ENCODE measurements at regions not wholly inside any gene's neighbourhood (a gene's known extent, or its start where the extent isn't known, plus 50 kb on each side); places are given as distances from the start of the nearest gene placed in this dataset.

DNA sequence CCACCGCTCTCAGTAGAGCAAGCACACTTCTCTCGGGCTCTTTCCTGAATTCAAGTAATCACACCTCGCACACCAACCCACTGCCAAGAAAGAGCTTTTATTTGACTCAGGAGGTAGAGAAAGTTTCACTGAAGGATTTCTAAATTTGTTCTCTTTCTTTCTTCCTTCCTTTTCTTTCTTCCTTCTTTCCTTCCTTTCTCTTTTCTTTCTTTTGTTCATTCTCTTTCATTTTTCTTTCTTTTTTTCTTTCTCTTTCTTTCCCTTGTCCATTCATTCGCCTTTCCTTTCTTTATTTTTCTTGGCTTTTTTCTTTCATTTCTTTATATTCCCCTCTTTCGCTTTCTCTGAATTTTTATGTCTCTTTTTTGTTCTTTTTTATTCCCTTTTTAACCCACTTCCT lies 300.1 kb downstream of the ENC1 start:
- WGBS, 2 experiments = 91 to 95% methylated on average over 5 of the region's 5 CpGs
- no peaks in the 10 kb centered on the region for H3K9me3 ChIP-seq (ENCODE audit: control insufficient read depth, low read length)
- H3K27me3 ChIP-seq (ENCODE audit: control insufficient read depth, insufficient read depth, low read length, poor library complexity, severe bottlenecking) = no peaks in the 10 kb centered on the region
- no peak overlapping the region for H3K4me3 ChIP-seq (ENCODE audit: insufficient read depth, low read depth, low read length)
- no peaks in the 10 kb centered on the region for H3K4me1 ChIP-seq (ENCODE audit: control insufficient read depth, insufficient read depth, low read length)
- no peaks in the 10 kb centered on the region for H3K36me3 ChIP-seq (ENCODE audit: control insufficient read depth, insufficient read depth, low read length)
- H3K27ac ChIP-seq (ENCODE audit: insufficient read depth, low read depth, low read length, poor library complexity, severe bottlenecking) = no peak overlapping the region

- H3K9me3 ChIP-seq (ENCODE audit: control insufficient read depth, low read length) = no peaks in the 10 kb centered on the region
- no peak overlapping the region for H3K27ac ChIP-seq (ENCODE audit: insufficient read depth, low read depth, low read length, poor library complexity, severe bottlenecking)
- WGBS, 2 experiments = 75 to 100% methylated on average over 1 of the region's 1 CpG
- no peak overlapping the region for H3K4me3 ChIP-seq (ENCODE audit: insufficient read depth, low read depth, low read length)
- H3K27me3 ChIP-seq (ENCODE audit: control insufficient read depth, insufficient read depth, low read length, poor library complexity, severe bottlenecking) = no peaks in the 10 kb centered on the region
- no peaks in the 10 kb centered on the region for H3K36me3 ChIP-seq (ENCODE audit: control insufficient read depth, insufficient read depth, low read length)
- no peaks in the 10 kb centered on the region for H3K4me1 ChIP-seq (ENCODE audit: control insufficient read depth, insufficient read depth, low read length)
These were observed 302.6 kb downstream of the ENC1 start for GRCh38 chr5:74337984-74338310.

DNA sequence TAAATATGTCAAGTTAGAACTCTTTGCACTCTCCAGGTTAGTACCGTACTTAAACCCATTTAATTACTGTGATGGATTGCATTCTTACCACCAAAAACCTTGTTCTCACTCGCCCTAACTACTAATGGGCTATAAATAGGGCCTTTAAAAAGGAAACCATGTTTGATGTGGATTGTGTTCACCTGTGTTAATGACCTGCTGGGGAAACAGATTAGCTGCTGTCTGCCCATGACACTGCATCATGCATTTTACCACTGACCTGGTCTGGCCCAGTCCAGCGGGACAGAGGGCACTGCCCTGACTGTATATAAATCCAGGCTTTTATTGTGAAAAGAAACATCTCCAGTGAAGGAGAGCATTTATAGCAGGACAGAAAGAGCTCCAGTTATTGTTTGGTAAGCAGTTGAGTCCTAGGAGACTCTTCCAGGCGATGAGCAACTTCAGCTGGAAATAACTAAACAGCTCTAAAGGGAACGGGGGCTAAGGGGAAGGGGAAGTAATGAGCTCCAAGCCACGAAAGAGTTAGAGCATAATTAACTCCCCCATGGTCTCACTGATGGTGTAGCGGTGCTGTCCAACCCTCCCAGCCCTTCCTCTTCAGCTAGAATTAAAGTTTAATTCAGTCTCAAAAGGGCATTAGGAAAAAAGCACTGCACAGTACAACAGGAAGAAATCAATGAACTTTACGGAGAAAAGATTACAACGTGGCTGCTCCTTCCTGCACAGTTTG lies 303.1 kb downstream of the ENC1 start:
- no peaks in the 10 kb centered on the region for H3K36me3 ChIP-seq (ENCODE audit: control insufficient read depth, insufficient read depth, low read length)
- H3K4me1 ChIP-seq (ENCODE audit: control insufficient read depth, insufficient read depth, low read length) = no peaks in the 10 kb centered on the region
- no peak overlapping the region for H3K27ac ChIP-seq (ENCODE audit: insufficient read depth, low read depth, low read length, poor library complexity, severe bottlenecking)
- no peaks in the 10 kb centered on the region for H3K9me3 ChIP-seq (ENCODE audit: control insufficient read depth, low read length)
- no peaks in the 10 kb centered on the region for H3K27me3 ChIP-seq (ENCODE audit: control insufficient read depth, insufficient read depth, low read length, poor library complexity, severe bottlenecking)
- WGBS, 2 experiments = 83 to 89% methylated on average over 9 of the region's 9 CpGs
- no peak overlapping the region for H3K4me3 ChIP-seq (ENCODE audit: insufficient read depth, low read depth, low read length)

GRCh38 chr5:74336297-74336696 lies 304.2 kb downstream of the ENC1 start:
- no peak overlapping the region for H3K4me3 ChIP-seq (ENCODE audit: insufficient read depth, low read depth, low read length)
- no peaks in the 10 kb centered on the region for H3K27me3 ChIP-seq (ENCODE audit: control insufficient read depth, insufficient read depth, low read length, poor library complexity, severe bottlenecking)
- no peaks in the 10 kb centered on the region for H3K9me3 ChIP-seq (ENCODE audit: control insufficient read depth, low read length)
- H3K27ac ChIP-seq (ENCODE audit: insufficient read depth, low read depth, low read length, poor library complexity, severe bottlenecking) = no peak overlapping the region
- 84 to 91% methylated on average over 7 of the region's 7 CpGs for WGBS, 2 experiments
- H3K4me1 ChIP-seq (ENCODE audit: control insufficient read depth, insufficient read depth, low read length) = no peaks in the 10 kb centered on the region
- H3K36me3 ChIP-seq (ENCODE audit: control insufficient read depth, insufficient read depth, low read length) = no peaks in the 10 kb centered on the region

DNA sequence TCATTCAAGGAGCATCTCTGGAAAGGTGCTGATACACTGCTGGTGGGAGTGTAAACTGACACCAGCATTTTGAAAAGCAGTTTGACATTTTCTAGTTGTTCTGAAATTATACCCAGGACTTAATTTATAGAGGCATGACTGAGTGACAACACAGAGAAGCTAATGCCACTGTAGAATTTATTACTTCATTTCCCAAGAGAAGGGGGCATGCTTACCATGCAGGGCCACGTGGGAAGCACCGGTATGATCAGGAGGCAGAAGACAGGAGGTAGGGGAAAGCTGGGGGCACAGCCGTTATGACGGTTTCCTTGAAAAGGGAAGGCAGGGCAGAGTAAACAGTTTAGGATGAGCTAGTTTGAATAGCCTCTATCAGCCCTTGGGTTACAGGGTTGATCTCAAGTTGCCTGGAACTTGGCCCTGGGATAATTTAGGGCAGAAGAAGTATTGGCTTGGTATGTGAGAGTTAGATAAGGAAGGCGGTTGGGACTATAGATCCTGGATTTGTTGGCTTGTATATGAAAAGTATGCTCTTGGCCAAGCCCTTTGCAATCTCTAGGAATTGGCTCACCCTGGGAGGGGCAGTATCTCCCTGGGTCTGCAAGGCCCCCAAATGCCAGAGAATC lies 305.7 kb downstream of the ENC1 start:
- no peak overlapping the region for H3K4me3 ChIP-seq (ENCODE audit: insufficient read depth, low read depth, low read length)
- WGBS, 2 experiments = 91 to 94% methylated on average over 5 of the region's 5 CpGs
- no peaks in the 10 kb centered on the region for H3K9me3 ChIP-seq (ENCODE audit: control insufficient read depth, low read length)
- no peaks in the 10 kb centered on the region for H3K36me3 ChIP-seq (ENCODE audit: control insufficient read depth, insufficient read depth, low read length)
- no peak overlapping the region for H3K27ac ChIP-seq (ENCODE audit: insufficient read depth, low read depth, low read length, poor library complexity, severe bottlenecking)
- no peaks in the 10 kb centered on the region for H3K27me3 ChIP-seq (ENCODE audit: control insufficient read depth, insufficient read depth, low read length, poor library complexity, severe bottlenecking)
- H3K4me1 ChIP-seq (ENCODE audit: control insufficient read depth, insufficient read depth, low read length) = no peaks in the 10 kb centered on the region

- Histone ChIP-seq H3K4me3 (ENCODE audit: insufficient read depth, low read depth, low read length) (no peak overlapping the region), H3K27me3 (ENCODE audit: control insufficient read depth, insufficient read depth, low read length, poor library complexity, severe bottlenecking) (no peaks in the 10 kb centered on the region), H3K27ac (ENCODE audit: insufficient read depth, low read depth, low read length, poor library complexity, severe bottlenecking) (no peak overlapping the region), H3K4me1 (ENCODE audit: control insufficient read depth, insufficient read depth, low read length) (no peaks in the 10 kb centered on the region), H3K36me3 (ENCODE audit: control insufficient read depth, insufficient read depth, low read length) (no peaks in the 10 kb centered on the region), H3K9me3 (ENCODE audit: control insufficient read depth, low read length) (no peaks in the 10 kb centered on the region)
- WGBS, 2 experiments = 80 to 84% methylated on average over 4 of the region's 4 CpGs
These were observed 306.3 kb downstream of the ENC1 start for GRCh38 chr5:74334062-74334761.

GRCh38 chr5:74333430-74333829 lies 307.1 kb downstream of the ENC1 start:
- no peaks in the 10 kb centered on the region for H3K4me1 ChIP-seq (ENCODE audit: control insufficient read depth, insufficient read depth, low read length)
- H3K36me3 ChIP-seq (ENCODE audit: control insufficient read depth, insufficient read depth, low read length) = no peaks in the 10 kb centered on the region
- H3K9me3 ChIP-seq (ENCODE audit: control insufficient read depth, low read length) = no peaks in the 10 kb centered on the region

DNA sequence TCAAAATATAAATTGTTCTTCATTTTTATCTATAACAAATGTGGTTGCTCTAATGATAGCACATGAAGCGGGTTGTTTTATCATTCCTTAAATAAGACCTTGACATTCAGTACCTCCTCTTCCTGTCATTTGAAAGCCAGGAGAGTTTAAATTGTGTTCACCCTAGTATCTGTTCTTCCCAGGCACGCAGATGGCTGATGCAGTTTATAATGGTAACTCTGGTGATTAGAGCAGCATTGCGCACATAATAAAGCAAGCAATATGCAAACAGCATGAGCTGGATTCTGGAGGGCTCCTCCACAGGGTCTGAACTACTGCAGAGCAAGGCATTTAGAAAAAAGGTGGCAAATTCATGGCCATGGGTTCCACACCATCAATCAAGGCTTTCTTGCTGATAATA lies 307.8 kb downstream of the ENC1 start:
- H3K36me3 ChIP-seq (ENCODE audit: control insufficient read depth, insufficient read depth, low read length) = no peaks in the 10 kb centered on the region
- WGBS, 2 experiments = 93% methylated on average over 3 of the region's 3 CpGs

More at GRCh38 chr5:74333430-74333829, 307.1 kb downstream of the ENC1 start:
- Histone ChIP-seq H3K4me3 (ENCODE audit: insufficient read depth, low read depth, low read length) (no peak overlapping the region), H3K27me3 (ENCODE audit: control insufficient read depth, insufficient read depth, low read length, poor library complexity, severe bottlenecking) (no peaks in the 10 kb centered on the region), H3K27ac (ENCODE audit: insufficient read depth, low read depth, low read length, poor library complexity, severe bottlenecking) (no peak overlapping the region)

GRCh38 chr5:74332006-74332405 lies 308.5 kb downstream of the ENC1 start:
- Histone ChIP-seq H3K27ac (ENCODE audit: insufficient read depth, low read depth, low read length, poor library complexity, severe bottlenecking) (no peak overlapping the region), H3K9me3 (ENCODE audit: control insufficient read depth, low read length) (no peaks in the 10 kb centered on the region), H3K4me3 (ENCODE audit: insufficient read depth, low read depth, low read length) (no peak overlapping the region), H3K36me3 (ENCODE audit: control insufficient read depth, insufficient read depth, low read length) (no peaks in the 10 kb centered on the region), H3K27me3 (ENCODE audit: control insufficient read depth, insufficient read depth, low read length, poor library complexity, severe bottlenecking) (no peaks in the 10 kb centered on the region), H3K4me1 (ENCODE audit: control insufficient read depth, insufficient read depth, low read length) (no peaks in the 10 kb centered on the region)
- WGBS, 2 experiments = 88 to 94% methylated on average over 6 of the region's 7 CpGs

More for the DNA sequence above, 307.8 kb downstream of the ENC1 start:
- no peak overlapping the region for H3K4me3 ChIP-seq (ENCODE audit: insufficient read depth, low read depth, low read length)
- no peak overlapping the region for H3K27ac ChIP-seq (ENCODE audit: insufficient read depth, low read depth, low read length, poor library complexity, severe bottlenecking)
- no peaks in the 10 kb centered on the region for H3K27me3 ChIP-seq (ENCODE audit: control insufficient read depth, insufficient read depth, low read length, poor library complexity, severe bottlenecking)
- H3K4me1 ChIP-seq (ENCODE audit: control insufficient read depth, insufficient read depth, low read length) = no peaks in the 10 kb centered on the region
- no peaks in the 10 kb centered on the region for H3K9me3 ChIP-seq (ENCODE audit: control insufficient read depth, low read length)

- H3K27ac ChIP-seq (ENCODE audit: insufficient read depth, low read depth, low read length, poor library complexity, severe bottlenecking) = no peak overlapping the region
- no peaks in the 10 kb centered on the region for H3K36me3 ChIP-seq (ENCODE audit: control insufficient read depth, insufficient read depth, low read length)
- no peaks in the 10 kb centered on the region for H3K4me1 ChIP-seq (ENCODE audit: control insufficient read depth, insufficient read depth, low read length)
- no peaks in the 10 kb centered on the region for H3K27me3 ChIP-seq (ENCODE audit: control insufficient read depth, insufficient read depth, low read length, poor library complexity, severe bottlenecking)
- 89 to 100% methylated on average over 1 of the region's 1 CpG for WGBS, 2 experiments
- H3K4me3 ChIP-seq (ENCODE audit: insufficient read depth, low read depth, low read length) = no peak overlapping the region
- H3K9me3 ChIP-seq (ENCODE audit: control insufficient read depth, low read length) = no peaks in the 10 kb centered on the region
These were observed 312.3 kb downstream of the ENC1 start for GRCh38 chr5:74328221-74328630.

Measured in ectodermal cell (in vitro differentiated cells).